GM12872 (cell line): ENCODE measurements at regions not wholly inside any gene's neighbourhood (a gene's known extent, or its start where the extent isn't known, plus 50 kb on each side); places are given as distances from the start of the nearest gene placed in this dataset.

ENCODE experiments used
- CTCF ChIP-seq: IDR thresholded peaks from 3 replicates; pipeline ENCODE4 v1.5.1; 2011; ENCODE audit warnings: low read depth, mild to moderate bottlenecking, low read length, moderate library complexity; ENCODE audit not compliant: insufficient read depth

GRCh38 chr12:87086118-87086891, 830.1 kb upstream of the MGAT4C start:
- TF ChIP-seq CTCF = no peak

- TF ChIP-seq CTCF = no peak
Observed at GRCh38 chr12:87085286-87085685, 829.1 kb upstream of the MGAT4C start.

GRCh38 chr12:87082756-87083155, 826.6 kb upstream of the MGAT4C start:
- TF ChIP-seq CTCF = no peak

- TF ChIP-seq CTCF = no peak
Observed at GRCh38 chr12:87074781-87075180, 818.6 kb upstream of the MGAT4C start.

- TF ChIP-seq CTCF = no peak
Observed at GRCh38 chr12:87066326-87066725, 810.1 kb upstream of the MGAT4C start.

- no peak for TF ChIP-seq CTCF
Observed at GRCh38 chr12:87059231-87059630, 803.0 kb upstream of the MGAT4C start.

GRCh38 chr12:87054226-87054625, 798.0 kb upstream of the MGAT4C start:
- no peak for TF ChIP-seq CTCF
